ENCODE measurements at regions not wholly inside any gene's neighbourhood (a gene's known extent, or its start where the extent isn't known, plus 50 kb on each side); places are given as distances from the start of the nearest gene placed in this dataset.

- no peaks in the 10 kb centered on the region for H3K36me3 ChIP-seq
- H3K4me3 ChIP-seq: no peak overlapping the region
- H3K27me3 ChIP-seq (replicated peaks in 1 of 7): no peaks in the 10 kb centered on the region
- H3K9me3 ChIP-seq: no peaks in the 10 kb centered on the region
- WGBS, 5 donors: 80 to 93% (median 86%) methylated on average over 5 of the region's 5 CpGs
- intact Hi-C loops (cut with DNase I; ENCODE audit: low total_unique reads): no loop called here
- no peak for DNase-seq
- H3K27ac ChIP-seq: no peak overlapping the region
- no peaks in the 10 kb centered on the region for H3K4me1 ChIP-seq
- no peak for TF ChIP-seq POLR2A (IDR thresholded peaks at IDR 0.05)
- TF ChIP-seq POLR2AphosphoS5 (IDR thresholded peaks at IDR 0.05): no peak
- no peak for TF ChIP-seq CTCF (IDR thresholded peaks at IDR 0.05 in 8 of 11, conservative IDR thresholded peaks at IDR 0.05 in 3 of 11)
Observed at GRCh38 chr1:48077795-48078222, 80.6 kb upstream of the TRABD2B start.

- no peaks in the 10 kb centered on the region for H3K27me3 ChIP-seq (replicated peaks in 1 of 7)
- no peaks in the 10 kb centered on the region for H3K36me3 ChIP-seq
- no peaks in the 10 kb centered on the region for H3K9me3 ChIP-seq
- intact Hi-C loops (cut with DNase I; ENCODE audit: low total_unique reads): no loop called here
- DNase-seq: no peak
- no peak overlapping the region for H3K27ac ChIP-seq
- H3K4me1 ChIP-seq: no peaks in the 10 kb centered on the region
- H3K4me3 ChIP-seq: no peak overlapping the region
- TF ChIP-seq POLR2A (IDR thresholded peaks at IDR 0.05): no peak
- no peak for TF ChIP-seq POLR2AphosphoS5 (IDR thresholded peaks at IDR 0.05)
- no peak for TF ChIP-seq CTCF (IDR thresholded peaks at IDR 0.05 in 8 of 11, conservative IDR thresholded peaks at IDR 0.05 in 3 of 11)
Observed at GRCh38 chr1:48076017-48076416, 78.8 kb upstream of the TRABD2B start.

GRCh38 chr1:48073798-48074530 lies 76.8 kb upstream of the TRABD2B start:
- no peak overlapping the region for H3K27ac ChIP-seq
- no peak for TF ChIP-seq CTCF (IDR thresholded peaks at IDR 0.05 in 8 of 11, conservative IDR thresholded peaks at IDR 0.05 in 3 of 11)
- TF ChIP-seq POLR2AphosphoS5 (IDR thresholded peaks at IDR 0.05): no peak
- TF ChIP-seq POLR2A (IDR thresholded peaks at IDR 0.05): no peak

GRCh38 chr1:48071513-48071912 lies 74.3 kb upstream of the TRABD2B start:
- H3K4me3 ChIP-seq: no peak overlapping the region
- WGBS, 5 donors: 91 to 95% (median 94%) methylated on average over 1 of the region's 1 CpG
- DNase-seq: no peak
- no peak overlapping the region for H3K27ac ChIP-seq
- no peaks in the 10 kb centered on the region for H3K27me3 ChIP-seq (replicated peaks in 1 of 7)
- peaks cover 0 to 13% (median 0%) of the 10 kb centered on the region in 6 donors for H3K4me1 ChIP-seq
- no peaks in the 10 kb centered on the region for H3K36me3 ChIP-seq
- TF ChIP-seq POLR2AphosphoS5 (IDR thresholded peaks at IDR 0.05) (no peak), CTCF (IDR thresholded peaks at IDR 0.05 in 8 of 11, conservative IDR thresholded peaks at IDR 0.05 in 3 of 11) (no peak), POLR2A (IDR thresholded peaks at IDR 0.05) (no peak)
- H3K9me3 ChIP-seq: no peaks in the 10 kb centered on the region
- intact Hi-C loops (cut with DNase I; ENCODE audit: low total_unique reads): no loop called here

More at GRCh38 chr1:48073798-48074530, 76.8 kb upstream of the TRABD2B start:
- 91 to 97% (median 95%) methylated on average over 12 of the region's 12 CpGs for WGBS, 5 donors
- no peaks in the 10 kb centered on the region for H3K36me3 ChIP-seq
- H3K9me3 ChIP-seq: no peaks in the 10 kb centered on the region
- no peaks in the 10 kb centered on the region for H3K27me3 ChIP-seq (replicated peaks in 1 of 7)
- H3K4me3 ChIP-seq: no peak overlapping the region
- intact Hi-C loops (cut with DNase I; ENCODE audit: low total_unique reads): no loop called here
- no peak for DNase-seq
- peaks cover 0 to 13% (median 0%) of the 10 kb centered on the region in 6 donors for H3K4me1 ChIP-seq
